ENCODE measurements at regions not wholly inside any gene's neighbourhood (a gene's known extent, or its start where the extent isn't known, plus 50 kb on each side); places are given as distances from the start of the nearest gene placed in this dataset.

DNA sequence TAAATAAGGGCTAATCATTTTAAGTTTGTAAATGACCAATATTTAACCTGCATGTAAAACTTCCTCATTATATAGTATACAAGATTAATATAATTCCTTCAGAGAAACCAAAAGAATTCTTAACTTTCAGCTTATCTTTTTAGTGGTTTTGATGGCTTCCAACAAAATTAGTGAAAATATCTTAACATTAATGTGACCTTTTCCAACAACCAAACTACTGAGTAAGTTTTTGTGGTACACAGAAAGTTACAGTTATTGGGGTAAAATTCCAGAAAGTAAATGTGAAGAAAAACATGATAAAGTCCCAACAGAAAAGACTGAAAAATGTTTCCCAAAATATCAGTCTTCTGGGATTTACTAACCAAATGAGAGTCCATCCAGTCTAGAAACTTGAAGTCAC lies 111.0 kb upstream of the PDE3A start:
- no peak overlapping the region for H3K4me2 ChIP-seq (ENCODE audit: insufficient read depth, low read length)
- CTCF ChIA-PET (ENCODE audit: low intra/inter-chr PET ratio) = no interaction called here
- BruUV-seq (replicated peaks) = no TSS peak

More for the DNA sequence above, 111.0 kb upstream of the PDE3A start:
- DNase-seq (ENCODE audit: extremely low read depth in 1 of 4, low spot score in 3 of 4) = no peak
- H3K9me1 ChIP-seq (ENCODE audit: control insufficient read depth, insufficient read depth, low read length) = no peaks in the 10 kb centered on the region
- no peaks in the 10 kb centered on the region for H3K27me3 ChIP-seq (ENCODE audit: control insufficient read depth in 2 of 2, insufficient read depth in 2 of 2, low read length in 2 of 2)
- ATAC-seq = no peak
- intact Hi-C loops (cut with micrococcal nuclease) = no loop called here
- no peaks in the 10 kb centered on the region for H3K9me3 ChIP-seq (replicated peaks; ENCODE audit: control insufficient read depth, insufficient read depth, low read depth, low read length)
- H3K4me3 ChIP-seq = no peak overlapping the region
- FAIRE-seq = no peak
- no peak for TF ChIP-seq ZNF589 (CRISPR knock-in tag; IDR thresholded peaks at IDR 0.05; ENCODE audit: low read depth)
- TF ChIP-seq, protein P1, sequence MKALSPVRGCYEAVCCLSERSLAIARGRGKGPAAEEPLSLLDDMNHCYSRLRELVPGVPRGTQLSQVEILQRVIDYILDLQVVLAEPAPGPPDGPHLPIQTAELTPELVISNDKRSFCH (CRISPR knock-in tag; IDR thresholded peaks at IDR 0.05) = no peak
- TF ChIP-seq, protein P1 (tag; IDR thresholded peaks at IDR 0.05) = no peak
- TF ChIP-seq, protein P2, sequence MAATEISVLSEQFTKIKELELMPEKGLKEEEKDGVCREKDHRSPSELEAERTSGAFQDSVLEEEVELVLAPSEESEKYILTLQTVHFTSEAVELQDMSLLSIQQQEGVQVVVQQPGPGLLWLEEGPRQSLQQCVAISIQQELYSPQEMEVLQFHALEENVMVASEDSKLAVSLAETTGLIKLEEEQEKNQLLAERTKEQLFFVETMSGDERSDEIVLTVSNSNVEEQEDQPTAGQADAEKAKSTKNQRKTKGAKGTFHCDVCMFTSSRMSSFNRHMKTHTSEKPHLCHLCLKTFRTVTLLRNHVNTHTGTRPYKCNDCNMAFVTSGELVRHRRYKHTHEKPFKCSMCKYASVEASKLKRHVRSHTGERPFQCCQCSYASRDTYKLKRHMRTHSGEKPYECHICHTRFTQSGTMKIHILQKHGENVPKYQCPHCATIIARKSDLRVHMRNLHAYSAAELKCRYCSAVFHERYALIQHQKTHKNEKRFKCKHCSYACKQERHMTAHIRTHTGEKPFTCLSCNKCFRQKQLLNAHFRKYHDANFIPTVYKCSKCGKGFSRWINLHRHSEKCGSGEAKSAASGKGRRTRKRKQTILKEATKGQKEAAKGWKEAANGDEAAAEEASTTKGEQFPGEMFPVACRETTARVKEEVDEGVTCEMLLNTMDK (IDR thresholded peaks at IDR 0.05; ENCODE audit: borderline replicate concordance, insufficient read depth, low read depth, low read length, poor library complexity, severe bottlenecking) = no peak
- TF ChIP-seq ZKSCAN1 (IDR thresholded peaks at IDR 0.05; ENCODE audit: low read depth, low read length) = no peak
- TF ChIP-seq CAMTA2 (CRISPR knock-in tag; conservative IDR thresholded peaks at IDR 0.05) = no peak
- no peak for TF ChIP-seq MCM2 (IDR thresholded peaks at IDR 0.05; ENCODE audit: low read depth)
- no peak for TF ChIP-seq MBD2 (IDR thresholded peaks at IDR 0.05; ENCODE audit: borderline replicate concordance, low read depth)
- no peak for TF ChIP-seq GATAD2B (IDR thresholded peaks at IDR 0.05; ENCODE audit: borderline replicate concordance)
- no peak for TF ChIP-seq MTF1 (CRISPR knock-in tag; IDR thresholded peaks at IDR 0.05; ENCODE audit: borderline replicate concordance)
- no peak for TF ChIP-seq NFE2L1 (tag; IDR thresholded peaks at IDR 0.05; ENCODE audit: borderline replicate concordance, low read depth)
- H3K4me1 ChIP-seq (replicated peaks in 1 of 2; ENCODE audit: control insufficient read depth in 2 of 2, insufficient read depth in 2 of 2, low read length in 2 of 2) = no peaks in the 10 kb centered on the region
- in situ Hi-C loops (cut with MboI) = no loop called here
- no peak overlapping the region for H3K27ac ChIP-seq (ENCODE audit: extremely low read depth, low read depth, low read length)
- POLR2A ChIA-PET = no interaction called here
- no peaks in the 10 kb centered on the region for H4K20me1 ChIP-seq (replicated peaks; ENCODE audit: control insufficient read depth, insufficient read depth, low read length)
- H3K9ac ChIP-seq (ENCODE audit: insufficient read depth in 1 of 2, low read depth in 2 of 2, low read length in 2 of 2) = no peak overlapping the region
- H3K36me3 ChIP-seq (ENCODE audit: control insufficient read depth, insufficient read depth, low read length) = no peaks in the 10 kb centered on the region
- no peaks in the 10 kb centered on the region for H3K79me2 ChIP-seq (ENCODE audit: control insufficient read depth, insufficient read depth, low read length)
- no peak overlapping the region for H2AFZ ChIP-seq (ENCODE audit: low read depth, low read length)

Data from K562 (cell line).